ENCODE measurements at regions not wholly inside any gene's neighbourhood (a gene's known extent, or its start where the extent isn't known, plus 50 kb on each side); places are given as distances from the start of the nearest gene placed in this dataset.

DNA sequence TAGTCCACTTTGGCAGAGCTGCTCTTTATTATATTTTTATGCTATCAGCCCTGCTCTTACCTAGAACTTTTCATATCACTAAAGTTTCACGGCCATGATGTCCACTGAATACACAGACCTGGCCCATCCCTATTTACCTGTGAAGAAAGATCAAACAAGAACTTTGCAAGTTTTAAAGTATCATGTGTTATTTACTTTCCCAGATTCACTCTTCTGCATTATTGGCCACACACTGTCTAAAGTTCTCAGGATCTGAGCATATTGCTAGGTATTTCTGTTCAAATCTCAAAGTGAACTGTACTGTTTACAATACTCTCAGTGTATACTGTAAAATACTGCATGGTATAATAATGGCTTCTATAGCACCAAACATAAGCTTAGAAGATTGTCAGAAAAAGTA, 405.2 kb downstream of the KLF12 start:
- DNase-seq, result no peak
- no CpG with 5 or more reads among the region's 1 CpG for WGBS (ENCODE audit: insufficient coverage)
- Histone ChIP-seq H3K4me1 (ENCODE audit: control insufficient read depth, insufficient read depth, low read length) (no peaks in the 10 kb centered on the region), H3K27me3 (ENCODE audit: control insufficient read depth, insufficient read depth, low read length) (no peaks in the 10 kb centered on the region), H3K27ac (ENCODE audit: low read length) (no peak overlapping the region), H3K4me3 (ENCODE audit: low read length) (no peak overlapping the region), H3K36me3 (ENCODE audit: control insufficient read depth, insufficient read depth, low read length) (no peaks in the 10 kb centered on the region), H3K9me3 (replicated peaks; ENCODE audit: control insufficient read depth, low read depth, low read length) (no peaks in the 10 kb centered on the region)

DNA sequence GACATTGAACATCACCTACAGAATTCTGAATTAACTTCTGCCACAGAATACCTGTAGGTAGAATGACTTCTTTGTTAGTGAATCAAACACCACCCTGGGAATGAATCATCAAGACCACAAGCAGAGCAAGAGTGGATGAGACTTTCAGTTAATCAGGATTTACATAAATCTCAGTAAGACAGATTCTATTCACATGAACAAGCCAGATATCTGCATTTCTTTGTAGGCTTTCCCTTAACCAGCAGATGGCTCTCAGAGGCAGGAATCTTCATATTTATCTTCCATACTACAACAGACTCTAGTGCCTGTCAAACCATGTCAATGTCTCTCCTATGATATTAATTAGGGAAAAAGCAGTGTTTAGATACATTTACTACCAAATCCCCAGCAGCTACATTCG, 412.1 kb downstream of the KLF12 start:
- no CpG with 5 or more reads among the region's 1 CpG for WGBS (ENCODE audit: insufficient coverage)
- peak; percentile 32 for DNase-seq

DNA sequence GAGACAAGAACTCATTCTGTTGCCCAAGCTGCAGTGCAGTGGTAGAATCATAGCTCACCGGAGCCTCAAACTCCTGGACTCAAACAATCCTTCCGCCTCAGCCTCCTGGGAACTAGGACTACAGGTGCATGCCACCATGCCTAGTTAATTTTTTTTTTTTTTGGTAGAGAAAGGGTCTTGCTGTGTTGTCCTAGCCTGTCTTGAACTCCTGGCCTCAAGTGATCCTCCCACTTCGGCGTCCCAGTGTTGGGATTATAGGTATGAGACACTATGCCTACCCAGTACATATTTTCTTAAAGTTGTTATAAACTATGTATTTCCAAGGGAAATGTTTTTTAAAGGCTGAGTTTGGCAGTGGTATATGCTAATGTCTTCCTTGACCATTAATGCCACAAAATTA, 412.6 kb downstream of the KLF12 start:
- no CpG with 5 or more reads among the region's 4 CpGs for WGBS (ENCODE audit: insufficient coverage)
- no peak for DNase-seq
- H3K9me3 ChIP-seq (replicated peaks; ENCODE audit: control insufficient read depth, low read depth, low read length), result no peaks in the 10 kb centered on the region
- H3K27ac ChIP-seq (ENCODE audit: low read length), result no peak overlapping the region
- H3K27me3 ChIP-seq (ENCODE audit: control insufficient read depth, insufficient read depth, low read length), result no peaks in the 10 kb centered on the region
- peaks cover 2% of the 10 kb centered on the region for H3K36me3 ChIP-seq (ENCODE audit: control insufficient read depth, insufficient read depth, low read length)
- no peak overlapping the region for H3K4me3 ChIP-seq (ENCODE audit: low read length)
- H3K4me1 ChIP-seq (ENCODE audit: control insufficient read depth, insufficient read depth, low read length), result peaks cover 3% of the 10 kb centered on the region

More for the DNA sequence above, 412.1 kb downstream of the KLF12 start:
- Histone ChIP-seq H3K27me3 (ENCODE audit: control insufficient read depth, insufficient read depth, low read length) (no peaks in the 10 kb centered on the region), H3K27ac (ENCODE audit: low read length) (no peak overlapping the region), H3K36me3 (ENCODE audit: control insufficient read depth, insufficient read depth, low read length) (peaks cover 2% of the 10 kb centered on the region), H3K4me3 (ENCODE audit: low read length) (no peak overlapping the region), H3K4me1 (ENCODE audit: control insufficient read depth, insufficient read depth, low read length) (peaks cover under 1% of the 10 kb centered on the region), H3K9me3 (replicated peaks; ENCODE audit: control insufficient read depth, low read depth, low read length) (no peaks in the 10 kb centered on the region)

DNA sequence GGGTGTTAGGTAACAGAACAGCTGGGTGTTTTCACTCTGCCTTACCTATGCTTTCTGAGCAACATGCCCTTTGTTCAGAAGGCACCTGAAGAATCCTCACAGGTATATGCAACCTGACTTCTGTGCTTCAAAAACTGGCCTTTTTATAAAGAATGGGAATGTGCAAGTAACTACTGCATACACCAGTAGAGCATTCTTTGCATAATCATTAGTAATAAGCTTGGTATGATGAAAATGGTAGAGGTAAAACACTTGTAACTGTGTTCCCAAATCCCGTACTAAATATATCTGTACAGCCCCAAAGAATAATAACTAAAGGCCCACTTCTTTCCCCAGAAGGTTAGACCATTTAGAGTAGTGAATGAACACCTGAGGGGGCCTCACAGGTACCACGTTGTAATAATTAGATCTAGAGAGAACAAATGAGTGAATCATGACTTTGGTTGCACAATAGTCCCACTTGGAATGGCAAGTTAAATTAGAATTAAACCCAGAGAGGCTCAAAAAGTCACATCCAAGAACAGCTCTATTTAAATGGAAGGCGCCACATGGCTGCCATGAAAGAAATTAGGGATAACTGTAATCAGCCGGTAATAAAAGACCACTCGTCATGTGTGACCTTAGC, 413.9 kb downstream of the KLF12 start:
- peaks cover 3% of the 10 kb centered on the region for H3K4me1 ChIP-seq (ENCODE audit: control insufficient read depth, insufficient read depth, low read length)
- no peaks in the 10 kb centered on the region for H3K9me3 ChIP-seq (replicated peaks; ENCODE audit: control insufficient read depth, low read depth, low read length)
- H3K27ac ChIP-seq (ENCODE audit: low read length), result no peak overlapping the region
- no peak for DNase-seq
- H3K27me3 ChIP-seq (ENCODE audit: control insufficient read depth, insufficient read depth, low read length), result no peaks in the 10 kb centered on the region
- H3K36me3 ChIP-seq (ENCODE audit: control insufficient read depth, insufficient read depth, low read length), result peaks cover 4% of the 10 kb centered on the region
- WGBS (ENCODE audit: insufficient coverage), result 83% methylated on average over 1 of the region's 5 CpGs
- H3K4me3 ChIP-seq (ENCODE audit: low read length), result no peak overlapping the region

DNA sequence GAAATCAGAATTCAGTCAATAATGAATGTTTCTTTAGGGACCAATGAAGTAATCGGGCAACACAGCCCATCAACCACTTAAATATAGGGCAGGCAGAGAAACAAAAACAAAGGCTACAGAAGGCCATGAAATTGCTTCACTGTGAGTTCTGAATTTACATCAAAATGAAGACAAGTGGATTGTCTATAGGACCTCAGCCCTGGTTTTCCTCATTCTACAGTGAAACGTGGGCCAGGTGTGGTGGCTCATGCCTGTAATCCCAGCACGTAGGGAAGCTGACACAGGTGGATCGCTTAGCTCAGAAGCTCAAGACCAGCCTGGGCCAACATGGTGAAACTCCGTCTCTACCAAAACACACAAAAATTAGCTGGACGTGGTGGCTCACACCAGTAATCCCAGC, 416.0 kb downstream of the KLF12 start:
- Histone ChIP-seq H3K4me3 (ENCODE audit: low read length) (no peak overlapping the region), H3K36me3 (ENCODE audit: control insufficient read depth, insufficient read depth, low read length) (peaks cover 14% of the 10 kb centered on the region), H3K9me3 (replicated peaks; ENCODE audit: control insufficient read depth, low read depth, low read length) (no peaks in the 10 kb centered on the region), H3K4me1 (ENCODE audit: control insufficient read depth, insufficient read depth, low read length) (peaks cover 3% of the 10 kb centered on the region), H3K27me3 (ENCODE audit: control insufficient read depth, insufficient read depth, low read length) (no peaks in the 10 kb centered on the region), H3K27ac (ENCODE audit: low read length) (no peak overlapping the region)
- DNase-seq, result no peak
- 86% methylated on average over 1 of the region's 6 CpGs for WGBS (ENCODE audit: insufficient coverage)

DNA sequence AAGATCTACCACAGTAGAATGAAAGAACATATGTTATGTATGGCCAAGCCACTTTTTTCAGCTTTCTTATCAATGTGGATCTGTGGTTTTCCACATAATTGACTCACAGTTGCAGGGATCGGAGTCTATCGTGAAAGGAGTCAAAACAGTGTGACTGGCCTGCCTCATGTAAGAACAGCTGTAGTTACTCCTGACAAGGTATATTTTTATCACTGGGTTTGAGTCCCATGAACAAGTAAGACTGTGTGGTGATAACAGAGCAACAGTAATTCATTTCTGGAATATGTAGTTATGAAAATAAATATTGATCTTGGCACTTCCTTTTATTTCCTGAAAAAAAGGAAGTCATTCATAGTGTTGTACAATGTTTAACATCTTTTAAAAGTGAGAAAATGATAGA, 416.6 kb downstream of the KLF12 start:
- DNase-seq, result no peak
- 33% methylated on average over 2 of the region's 2 CpGs for WGBS (ENCODE audit: insufficient coverage)
- Histone ChIP-seq H3K4me3 (ENCODE audit: low read length) (no peak overlapping the region), H3K9me3 (replicated peaks; ENCODE audit: control insufficient read depth, low read depth, low read length) (no peaks in the 10 kb centered on the region), H3K36me3 (ENCODE audit: control insufficient read depth, insufficient read depth, low read length) (peaks cover 14% of the 10 kb centered on the region), H3K27me3 (ENCODE audit: control insufficient read depth, insufficient read depth, low read length) (no peaks in the 10 kb centered on the region), H3K4me1 (ENCODE audit: control insufficient read depth, insufficient read depth, low read length) (peaks cover 3% of the 10 kb centered on the region), H3K27ac (ENCODE audit: low read length) (no peak overlapping the region)

DNA sequence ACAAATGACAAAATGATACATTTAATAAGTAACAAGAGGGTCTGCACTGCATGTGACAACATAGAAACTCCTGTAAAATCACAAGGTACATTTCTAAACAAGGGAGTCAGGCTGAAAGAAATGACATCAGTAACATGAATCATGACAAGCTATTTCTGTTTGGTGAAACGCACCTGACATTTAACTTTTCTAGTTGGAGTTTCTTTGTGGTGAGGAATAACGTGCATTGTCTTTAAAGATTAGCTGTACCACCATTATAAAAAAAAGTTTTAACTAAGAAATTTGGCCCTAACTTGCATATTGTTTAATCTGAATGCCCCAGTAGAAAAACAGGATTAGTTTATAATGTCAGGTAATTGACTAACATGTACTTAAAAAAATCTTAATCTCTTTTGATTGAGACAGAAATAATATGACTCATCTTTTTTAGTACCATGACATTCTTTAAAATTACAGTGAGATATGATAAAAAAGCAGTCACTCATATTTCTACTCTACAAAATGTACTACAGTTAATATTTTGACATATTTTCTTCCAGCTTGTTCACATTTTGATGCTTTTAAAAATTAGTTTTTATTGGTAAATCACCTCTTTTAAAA, 418.2 kb downstream of the KLF12 start:
- WGBS (ENCODE audit: insufficient coverage), result no CpG with 5 or more reads among the region's 2 CpGs
- Histone ChIP-seq H3K36me3 (ENCODE audit: control insufficient read depth, insufficient read depth, low read length) (peaks cover 14% of the 10 kb centered on the region), H3K27me3 (ENCODE audit: control insufficient read depth, insufficient read depth, low read length) (no peaks in the 10 kb centered on the region), H3K27ac (ENCODE audit: low read length) (no peak overlapping the region), H3K9me3 (replicated peaks; ENCODE audit: control insufficient read depth, low read depth, low read length) (no peaks in the 10 kb centered on the region), H3K4me1 (ENCODE audit: control insufficient read depth, insufficient read depth, low read length) (peaks cover 3% of the 10 kb centered on the region), H3K4me3 (ENCODE audit: low read length) (no peak overlapping the region)
- DNase-seq, result no peak

DNA sequence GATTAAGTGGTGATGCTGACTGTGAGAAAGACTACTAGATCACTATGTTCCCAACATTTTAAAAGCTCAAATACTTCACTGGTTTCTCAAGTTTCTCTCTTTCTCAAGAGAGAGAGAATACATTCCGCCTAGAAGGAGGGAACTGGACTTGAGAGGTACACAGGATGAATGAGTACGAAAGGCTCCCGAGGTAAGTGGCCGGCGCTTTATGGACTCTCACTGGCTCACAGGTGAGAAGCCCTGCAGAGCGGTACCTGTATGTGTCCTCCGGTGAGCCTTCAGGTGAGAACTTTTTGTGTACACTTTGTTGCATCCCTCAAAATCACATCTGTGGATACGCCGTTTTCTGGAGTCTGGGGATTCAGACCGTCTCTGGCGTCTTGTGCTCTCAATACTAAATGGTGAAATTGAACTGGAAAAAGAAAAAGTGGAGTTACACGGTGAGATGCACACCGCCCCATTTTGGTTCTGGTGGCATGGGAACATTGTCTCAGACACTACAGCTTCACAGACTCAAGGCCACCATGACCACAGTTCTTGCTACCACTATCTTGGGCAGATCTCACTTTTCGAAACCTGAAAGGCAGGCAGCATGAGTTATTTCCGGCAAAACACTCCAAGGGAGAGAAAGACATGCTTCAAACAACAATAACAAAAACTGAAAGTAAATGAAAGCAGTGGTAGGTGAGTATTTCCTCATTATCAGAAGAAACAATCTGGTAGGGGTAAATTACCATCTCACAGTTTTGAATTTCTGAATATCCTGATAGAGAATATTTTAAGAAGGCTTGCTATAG, 418.9 kb downstream of the KLF12 start:
- Histone ChIP-seq H3K4me1 (ENCODE audit: control insufficient read depth, insufficient read depth, low read length) (peaks cover 3% of the 10 kb centered on the region), H3K27me3 (ENCODE audit: control insufficient read depth, insufficient read depth, low read length) (no peaks in the 10 kb centered on the region), H3K4me3 (ENCODE audit: low read length) (no peak overlapping the region), H3K27ac (ENCODE audit: low read length) (no peak overlapping the region), H3K9me3 (replicated peaks; ENCODE audit: control insufficient read depth, low read depth, low read length) (no peaks in the 10 kb centered on the region), H3K36me3 (ENCODE audit: control insufficient read depth, insufficient read depth, low read length) (peaks cover 14% of the 10 kb centered on the region)
- no peak for DNase-seq
- WGBS (ENCODE audit: insufficient coverage), result 94% methylated on average over 7 of the region's 15 CpGs

DNA sequence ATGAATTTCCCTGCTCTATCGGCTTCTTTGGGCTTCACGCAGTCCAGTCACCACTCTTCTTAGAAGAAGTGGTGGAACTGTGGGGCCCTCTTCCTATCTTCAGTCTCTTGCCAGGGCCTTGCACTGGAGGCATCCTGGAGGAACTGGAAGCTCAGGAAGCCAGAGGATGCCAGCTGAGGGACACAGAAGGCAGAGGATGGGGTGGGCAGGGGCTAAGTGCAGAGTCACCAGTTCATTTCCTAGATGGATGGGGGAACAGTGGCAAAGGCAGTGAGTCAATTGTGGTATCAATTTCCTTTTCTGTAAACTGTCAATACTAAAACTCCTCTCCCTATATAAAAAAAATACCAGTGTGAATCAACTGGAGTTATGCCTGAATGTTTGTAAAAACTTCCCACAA, 419.7 kb downstream of the KLF12 start:
- Histone ChIP-seq H3K36me3 (ENCODE audit: control insufficient read depth, insufficient read depth, low read length) (peaks cover 14% of the 10 kb centered on the region), H3K27me3 (ENCODE audit: control insufficient read depth, insufficient read depth, low read length) (no peaks in the 10 kb centered on the region), H3K9me3 (replicated peaks; ENCODE audit: control insufficient read depth, low read depth, low read length) (no peaks in the 10 kb centered on the region), H3K4me3 (ENCODE audit: low read length) (no peak overlapping the region), H3K4me1 (ENCODE audit: control insufficient read depth, insufficient read depth, low read length) (peaks cover 3% of the 10 kb centered on the region), H3K27ac (ENCODE audit: low read length) (no peak overlapping the region)
- DNase-seq, result no peak
- 100% methylated on average over 1 of the region's 2 CpGs for WGBS (ENCODE audit: insufficient coverage)

DNA sequence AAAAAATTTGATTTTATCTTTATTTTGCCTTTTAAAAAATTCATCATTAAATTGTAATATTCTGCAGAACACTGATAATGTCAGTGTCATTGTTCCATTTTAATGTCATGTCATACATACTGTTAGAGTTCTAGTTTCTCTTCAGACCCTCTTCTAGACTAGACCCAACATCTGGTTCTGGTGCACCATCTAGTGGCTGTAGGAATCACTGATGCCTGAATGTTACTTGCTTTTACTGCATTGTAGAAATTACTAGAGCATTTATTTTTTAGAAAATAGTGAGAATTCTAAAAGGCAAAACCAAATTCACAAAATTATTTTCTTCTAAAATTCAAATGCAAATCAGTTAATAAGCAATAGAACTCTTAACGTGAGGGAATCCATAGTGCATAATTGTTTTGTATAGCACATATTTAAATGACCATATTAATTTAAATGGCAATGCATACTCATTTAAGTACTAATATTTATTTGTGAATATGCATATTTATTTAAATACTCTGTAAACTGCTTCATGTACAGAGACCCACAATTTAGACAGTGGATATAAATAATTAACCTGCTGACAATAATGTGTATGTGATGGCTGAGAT, 425.7 kb downstream of the KLF12 start:
- Histone ChIP-seq H3K9me3 (replicated peaks; ENCODE audit: control insufficient read depth, low read depth, low read length) (no peaks in the 10 kb centered on the region), H3K27ac (ENCODE audit: low read length) (no peak overlapping the region), H3K4me1 (ENCODE audit: control insufficient read depth, insufficient read depth, low read length) (no peaks in the 10 kb centered on the region), H3K4me3 (ENCODE audit: low read length) (no peak overlapping the region), H3K27me3 (ENCODE audit: control insufficient read depth, insufficient read depth, low read length) (no peaks in the 10 kb centered on the region), H3K36me3 (ENCODE audit: control insufficient read depth, insufficient read depth, low read length) (peaks cover 4% of the 10 kb centered on the region)
- peak; percentile 86 for DNase-seq
- WGBS (ENCODE audit: insufficient coverage), result no CpG with 5 or more reads among the region's 1 CpG

Data from muscle of leg (tissue), 3 donors.